HCT116 (cell line): ENCODE measurements at regions not wholly inside any gene's neighbourhood (a gene's known extent, or its start where the extent isn't known, plus 50 kb on each side); places are given as distances from the start of the nearest gene placed in this dataset.

Source experiments
- ATAC-seq: fragments of 200-7000 bp; cut with Tn5 transposase; 2 replicates; pipeline ENCODE4 v1.9.1; 2020; ENCODE audit warnings: mild to moderate bottlenecking, moderate library complexity
- BruUV-seq: library from RNA; stranded (reverse); fragments of 400-500 nt; replicated peaks from 2 replicates; lab custom pipeline; 2021; lab: Mats Ljungman, UMichigan
- CTCF ChIA-PET: fragments of 300-600 bp; sonication (Branson Sonifier 250); formaldehyde crosslinking; loops from one replicate; lab custom pipeline; 2021; ENCODE audit warnings: antibody characterized with exemption; lab: Charles Lee
- POLR2A ChIA-PET: fragments of 300-600, 350-600 bp; sonication (Branson Sonifier 250); formaldehyde crosslinking; loops from one replicate; lab custom pipeline; 2021; ENCODE audit warnings: antibody characterized with exemption; lab: Charles Lee
- RAD21 ChIA-PET, 2 experiments: fragments of 300-600 bp; sonication (Branson Sonifier 250); formaldehyde crosslinking; loops; one replicate each; lab custom pipeline; 2023; ENCODE audit warnings: low total read pairs in 2 of 2; ENCODE audit not compliant: uncharacterized antibody in 2 of 2, unreplicated experiment in 2 of 2, low non-redundant PET in 1 of 2; lab: Charles Lee
- DNase-seq: peaks from one replicate; pipeline ENCODE4 v3.0.0-alpha.2; 2010; ENCODE audit warnings: low read depth, low spot score
- H2AFZ ChIP-seq: fragments of 200-600 bp; shearing (Covaris generic), sonication (generic); 2 replicates; pipeline ENCODE4 v1.6.1; 2017; ENCODE audit warnings: low read depth, mixed run types, mixed read lengths, antibody characterized with exemption, low read length; ENCODE audit not compliant: poor library complexity, severe bottlenecking
- H3K27ac ChIP-seq: 2 replicates; pipeline ENCODE4 v1.5.1; 2012; ENCODE audit warnings: low read depth, low read length
- H3K27me3 ChIP-seq: fragments of 200-600 bp; sonication (generic); 2 replicates; pipeline ENCODE4 v1.6.1; 2016; ENCODE audit warnings: mixed run types, low read length, mixed read lengths; ENCODE audit not compliant: insufficient read depth
- H3K36me3 ChIP-seq, 2 experiments: fragments of 200-500 bp in 1 of 2; fragments of 200-600 bp in 1 of 2; sonication (Bioruptor generic) in 1 of 2; sonication (generic) in 1 of 2; 2 replicates each; pipeline versions ENCODE4 v1.5.1 to v1.6.1; 2014 to 2016; ENCODE audit warnings: low read length in 2 of 2, inconsistent platforms in 1 of 2, mixed read lengths in 1 of 2, mixed run types in 1 of 2; ENCODE audit not compliant: insufficient read depth in 2 of 2, control insufficient read depth in 1 of 2
- H3K4me1 ChIP-seq, 2 experiments: fragments of 200-600 bp in 1 of 2; sonication (generic) in 1 of 2; 2 replicates each; pipeline versions ENCODE4 v1.5.1 to v1.6.1; 2012 to 2017; ENCODE audit warnings: low read length in 2 of 2, inconsistent platforms in 1 of 2, mild to moderate bottlenecking in 1 of 2, mixed read lengths in 1 of 2, mixed run types in 1 of 2, moderate library complexity in 1 of 2; ENCODE audit not compliant: insufficient read depth in 2 of 2, control insufficient read depth in 1 of 2
- H3K4me2 ChIP-seq: fragments of 200-600 bp; sonication (generic); 2 replicates; pipeline ENCODE4 v1.6.1; 2017; ENCODE audit warnings: mixed run types, low read length, mixed read lengths
- H3K4me3 ChIP-seq, 2 experiments: fragments of 200-600 bp in 1 of 2; sonication (generic) in 1 of 2; replicated peaks in 1 of 2; 2 replicates each; pipeline ENCODE4 v1.5.1; 2011 to 2016; ENCODE audit warnings: low read length in 2 of 2, control low read depth in 1 of 2, low read depth in 1 of 2, mild to moderate bottlenecking in 1 of 2, mixed read lengths in 1 of 2, mixed run types in 1 of 2
- H3K79me2 ChIP-seq: fragments of 200-600 bp; sonication (generic); 2 replicates; pipeline ENCODE4 v1.6.1; 2017; ENCODE audit warnings: mild to moderate bottlenecking, mixed run types, low read length, moderate library complexity, mixed read lengths; ENCODE audit not compliant: insufficient read depth
- H3K9ac ChIP-seq: fragments of 200-600 bp; sonication (generic); 2 replicates; pipeline ENCODE4 v1.6.1; 2016; ENCODE audit warnings: low read length, mixed read lengths
- H3K9me2 ChIP-seq: fragments of 200-600 bp; sonication (generic), shearing (Covaris generic); 2 replicates; pipeline ENCODE4 v1.6.1; 2017; ENCODE audit warnings: mixed run types, mild to moderate bottlenecking, moderate library complexity; ENCODE audit not compliant: insufficient read depth
- H3K9me3 ChIP-seq, 2 experiments: fragments of 200-500 bp in 1 of 2; fragments of 200-600 bp in 1 of 2; sonication (Bioruptor generic) in 1 of 2; sonication (generic) in 1 of 2; 2 replicates each; pipeline ENCODE4 v1.6.1; 2014 to 2017; ENCODE audit warnings: low read length in 2 of 2, mixed read lengths in 2 of 2, inconsistent platforms in 1 of 2, low read depth in 1 of 2, mild to moderate bottlenecking in 1 of 2, mixed run types in 1 of 2, moderate library complexity in 1 of 2; ENCODE audit not compliant: control insufficient read depth in 1 of 2, insufficient read depth in 1 of 2
- H4K20me1 ChIP-seq: fragments of 200-600 bp; sonication (generic), shearing (Covaris generic); 2 replicates; pipeline ENCODE4 v1.6.1; 2017; ENCODE audit warnings: mixed run types, mild to moderate bottlenecking, moderate library complexity; ENCODE audit not compliant: insufficient read depth
- ATF3 ChIP-seq: IDR thresholded peaks from 2 replicates; pipeline ENCODE4 v1.6.1; 2012
- CBX3 ChIP-seq: IDR thresholded peaks from 2 replicates; pipeline ENCODE4 v1.6.1; 2012; ENCODE audit warnings: low read depth
- CEBPB ChIP-seq: IDR thresholded peaks from 2 replicates; pipeline ENCODE4 v1.6.1; 2012; ENCODE audit warnings: low read depth
- CTCF ChIP-seq, 3 experiments: fragments of 200-600 bp in 1 of 3; sonication (generic) in 1 of 3; IDR thresholded peaks in 2 of 3; conservative IDR thresholded peaks in 1 of 3; 2 replicates each; pipeline ENCODE4 v1.5.1; 2012 to 2017; ENCODE audit warnings: low read depth in 2 of 3, low read length in 2 of 3, antibody characterized with exemption in 1 of 3, borderline replicate concordance in 1 of 3, control low read depth in 1 of 3, mild to moderate bottlenecking in 1 of 3, mixed read lengths in 1 of 3, mixed run types in 1 of 3, moderate library complexity in 1 of 3; ENCODE audit not compliant: insufficient read depth in 1 of 3
- EGR1 ChIP-seq: IDR thresholded peaks from 2 replicates; pipeline ENCODE4 v1.6.1; 2012; ENCODE audit warnings: low read depth
- EZH2 ChIP-seq: fragments of 200-600 bp; sonication (generic); IDR thresholded peaks from 2 replicates; pipeline ENCODE4 v1.6.1; 2017; ENCODE audit warnings: antibody characterized with exemption, mixed run types
- FOSL1 ChIP-seq: IDR thresholded peaks from 2 replicates; pipeline ENCODE4 v1.6.1; 2012; ENCODE audit warnings: low read depth
- JUND ChIP-seq: IDR thresholded peaks from 2 replicates; pipeline ENCODE4 v1.6.1; 2012
- MAX ChIP-seq: IDR thresholded peaks from 2 replicates; pipeline ENCODE4 v1.6.1; 2012
- POLR2A ChIP-seq: IDR thresholded peaks from 2 replicates; pipeline ENCODE4 v1.7.0; 2011; ENCODE audit warnings: borderline replicate concordance; ENCODE audit not compliant: insufficient read depth, insufficient read length; ENCODE audit errors: extremely low read depth
- POLR2AphosphoS5 ChIP-seq: IDR thresholded peaks from 2 replicates; pipeline ENCODE4 v1.6.1; 2011; ENCODE audit warnings: mild to moderate bottlenecking, low read depth, low read length, moderate library complexity
- RAD21 ChIP-seq: IDR thresholded peaks from 2 replicates; pipeline ENCODE4 v1.6.1; 2012; ENCODE audit warnings: low read depth, mild to moderate bottlenecking
- SIN3A ChIP-seq: IDR thresholded peaks from 2 replicates; pipeline ENCODE4 v1.6.1; 2012; ENCODE audit warnings: low read depth
- TCF7L2 ChIP-seq: IDR thresholded peaks from 2 replicates; pipeline ENCODE4 v1.7.0; 2011; ENCODE audit warnings: borderline replicate concordance, inconsistent platforms; ENCODE audit not compliant: insufficient read depth, insufficient read length; ENCODE audit errors: extremely low read depth
- YY1 ChIP-seq: IDR thresholded peaks from 2 replicates; pipeline ENCODE4 v1.6.1; 2011; ENCODE audit warnings: low read length, low read depth, moderate library complexity, mild to moderate bottlenecking; ENCODE audit not compliant: insufficient replicate concordance; ENCODE audit errors: extremely low read depth
- ZBTB33 ChIP-seq: IDR thresholded peaks from 2 replicates; pipeline ENCODE4 v1.6.1; 2011; ENCODE audit warnings: mild to moderate bottlenecking, low read length, moderate library complexity; ENCODE audit not compliant: insufficient replicate concordance; ENCODE audit errors: extremely low read depth
- ZFX ChIP-seq: fragments of 450-650 bp; IDR thresholded peaks from 2 replicates; pipeline ENCODE4 v1.6.1; 2017
- ZNF274 ChIP-seq: fragments of 200-500 bp; sonication (Bioruptor generic); IDR thresholded peaks from 2 replicates; pipeline ENCODE4 v1.6.1; 2014; ENCODE audit warnings: mild to moderate bottlenecking, low read depth, low read length, inconsistent platforms
- intact Hi-C: fragments of 100-400 bp; cut with micrococcal nuclease; formaldehyde crosslinking; loops from 2 replicates; pipeline ENCODE4 v1.10.0; 2022
- TF ChIP-seq, protein P1 (sequence below): IDR thresholded peaks from 2 replicates; pipeline ENCODE4 v1.6.1; 2012; ENCODE audit warnings: low read depth

DNA sequence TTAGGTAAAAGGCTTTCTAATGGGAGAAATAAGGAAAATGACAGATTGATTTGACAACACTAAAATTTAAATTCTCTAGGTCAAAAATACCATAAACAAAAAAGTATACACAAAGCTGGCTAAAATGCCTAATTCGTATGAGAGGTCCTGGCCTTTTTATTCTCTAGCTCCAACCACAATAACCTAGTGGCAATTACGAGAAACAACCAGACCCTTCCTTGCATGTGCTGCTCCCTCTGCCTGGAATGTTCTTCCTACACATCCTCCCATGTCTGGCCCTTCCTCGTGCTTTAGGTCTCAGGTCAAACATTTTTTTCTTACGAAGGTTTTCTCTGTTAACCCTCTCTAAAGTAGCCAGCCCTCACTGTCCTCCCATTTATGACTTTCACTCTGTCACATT, 176.4 kb upstream of the PLPPR1 start:
- H3K9ac ChIP-seq, result no peak overlapping the region
- no peaks in the 10 kb centered on the region for H3K9me3 ChIP-seq
- RAD21 ChIA-PET, result no interaction called here
- no peaks in the 10 kb centered on the region for H3K79me2 ChIP-seq
- H3K36me3 ChIP-seq, result no peaks in the 10 kb centered on the region
- H2AFZ ChIP-seq, result no peak overlapping the region
- intact Hi-C loops, result no loop called here
- H3K27ac ChIP-seq, result no peak overlapping the region
- H3K4me3 ChIP-seq, result no peak overlapping the region
- DNase-seq (no peak), ATAC-seq (no peak)
- H3K4me2 ChIP-seq, result no peak overlapping the region
- POLR2A ChIA-PET, result no interaction called here
- TF ChIP-seq JUND (no peak), TCF7L2 (no peak), CBX3 (no peak), RAD21 (no peak), EGR1 (no peak), POLR2A (no peak), CEBPB (no peak), EZH2 (no peak), ATF3 (no peak), ZFX (no peak), CTCF (IDR thresholded peaks at IDR 0.05 in 2 of 3, conservative IDR thresholded peaks at IDR 0.05 in 1 of 3; ENCODE audit: borderline replicate concordance in 1 of 3, insufficient read depth in 1 of 3, low read depth in 2 of 3, low read length in 2 of 3) (no peak), POLR2AphosphoS5 (no peak), ZBTB33 (no peak), ZNF274 (no peak), FOSL1 (no peak), YY1 (no peak), SIN3A (no peak), MAX (no peak)
- TF ChIP-seq, protein P1, sequence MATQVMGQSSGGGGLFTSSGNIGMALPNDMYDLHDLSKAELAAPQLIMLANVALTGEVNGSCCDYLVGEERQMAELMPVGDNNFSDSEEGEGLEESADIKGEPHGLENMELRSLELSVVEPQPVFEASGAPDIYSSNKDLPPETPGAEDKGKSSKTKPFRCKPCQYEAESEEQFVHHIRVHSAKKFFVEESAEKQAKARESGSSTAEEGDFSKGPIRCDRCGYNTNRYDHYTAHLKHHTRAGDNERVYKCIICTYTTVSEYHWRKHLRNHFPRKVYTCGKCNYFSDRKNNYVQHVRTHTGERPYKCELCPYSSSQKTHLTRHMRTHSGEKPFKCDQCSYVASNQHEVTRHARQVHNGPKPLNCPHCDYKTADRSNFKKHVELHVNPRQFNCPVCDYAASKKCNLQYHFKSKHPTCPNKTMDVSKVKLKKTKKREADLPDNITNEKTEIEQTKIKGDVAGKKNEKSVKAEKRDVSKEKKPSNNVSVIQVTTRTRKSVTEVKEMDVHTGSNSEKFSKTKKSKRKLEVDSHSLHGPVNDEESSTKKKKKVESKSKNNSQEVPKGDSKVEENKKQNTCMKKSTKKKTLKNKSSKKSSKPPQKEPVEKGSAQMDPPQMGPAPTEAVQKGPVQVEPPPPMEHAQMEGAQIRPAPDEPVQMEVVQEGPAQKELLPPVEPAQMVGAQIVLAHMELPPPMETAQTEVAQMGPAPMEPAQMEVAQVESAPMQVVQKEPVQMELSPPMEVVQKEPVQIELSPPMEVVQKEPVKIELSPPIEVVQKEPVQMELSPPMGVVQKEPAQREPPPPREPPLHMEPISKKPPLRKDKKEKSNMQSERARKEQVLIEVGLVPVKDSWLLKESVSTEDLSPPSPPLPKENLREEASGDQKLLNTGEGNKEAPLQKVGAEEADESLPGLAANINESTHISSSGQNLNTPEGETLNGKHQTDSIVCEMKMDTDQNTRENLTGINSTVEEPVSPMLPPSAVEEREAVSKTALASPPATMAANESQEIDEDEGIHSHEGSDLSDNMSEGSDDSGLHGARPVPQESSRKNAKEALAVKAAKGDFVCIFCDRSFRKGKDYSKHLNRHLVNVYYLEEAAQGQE, result no peak
- no peaks in the 10 kb centered on the region for H4K20me1 ChIP-seq
- CTCF ChIA-PET, result no interaction called here
- H3K9me2 ChIP-seq, result no peaks in the 10 kb centered on the region
- no TSS peak for BruUV-seq
- no peaks in the 10 kb centered on the region for H3K4me1 ChIP-seq
- H3K27me3 ChIP-seq, result peaks cover 29% of the 10 kb centered on the region
